ENCODE measurements at regions not wholly inside any gene's neighbourhood (a gene's known extent, or its start where the extent isn't known, plus 50 kb on each side); places are given as distances from the start of the nearest gene placed in this dataset.

GRCh38 chr6:156347656-156348055, 429.5 kb upstream of the ARID1B start:
- Histone ChIP-seq H3K27ac (no peak overlapping the region), H3K9me3 (ENCODE audit: severe bottlenecking) (no peaks in the 10 kb centered on the region), H3K4me3 (ENCODE audit: low read depth, low read length) (no peak overlapping the region), H3K36me3 (no peaks in the 10 kb centered on the region), H3K27me3 (ENCODE audit: insufficient read depth, low read depth, severe bottlenecking) (no peaks in the 10 kb centered on the region)
- no peak for DNase-seq
- no peak for TF ChIP-seq CTCF (IDR thresholded peaks at IDR 0.05; ENCODE audit: low read depth, low read length)

- H3K9me3 ChIP-seq (ENCODE audit: severe bottlenecking) = no peaks in the 10 kb centered on the region
- H3K36me3 ChIP-seq = no peaks in the 10 kb centered on the region
- no peaks in the 10 kb centered on the region for H3K27me3 ChIP-seq (ENCODE audit: insufficient read depth, low read depth, severe bottlenecking)
- no peak overlapping the region for H3K4me3 ChIP-seq (ENCODE audit: low read depth, low read length)
- no peak overlapping the region for H3K27ac ChIP-seq
- no peak for TF ChIP-seq CTCF (IDR thresholded peaks at IDR 0.05; ENCODE audit: low read depth, low read length)
- no peak for DNase-seq
Observed at GRCh38 chr6:156347246-156347645, 429.9 kb upstream of the ARID1B start.

- no peak for DNase-seq
- no peak overlapping the region for H3K27ac ChIP-seq
- no peak for TF ChIP-seq CTCF (IDR thresholded peaks at IDR 0.05; ENCODE audit: low read depth, low read length)
- no peak overlapping the region for H3K4me3 ChIP-seq (ENCODE audit: low read depth, low read length)
- no peaks in the 10 kb centered on the region for H3K9me3 ChIP-seq (ENCODE audit: severe bottlenecking)
- H3K27me3 ChIP-seq (ENCODE audit: insufficient read depth, low read depth, severe bottlenecking) = no peaks in the 10 kb centered on the region
- no peaks in the 10 kb centered on the region for H3K36me3 ChIP-seq
Observed at GRCh38 chr6:156345700-156346099, 431.5 kb upstream of the ARID1B start.

GRCh38 chr6:156344491-156344890, 432.7 kb upstream of the ARID1B start:
- H3K27ac ChIP-seq = no peak overlapping the region
- TF ChIP-seq CTCF (IDR thresholded peaks at IDR 0.05; ENCODE audit: low read depth, low read length) = no peak

GRCh38 chr6:156337801-156338200, 439.4 kb upstream of the ARID1B start:
- Histone ChIP-seq H3K4me3 (ENCODE audit: low read depth, low read length) (no peak overlapping the region), H3K9me3 (ENCODE audit: severe bottlenecking) (peaks cover under 1% of the 10 kb centered on the region), H3K36me3 (no peaks in the 10 kb centered on the region), H3K27ac (peak overlapping the region; percentile 68), H3K27me3 (ENCODE audit: insufficient read depth, low read depth, severe bottlenecking) (no peaks in the 10 kb centered on the region)
- no peak for TF ChIP-seq CTCF (IDR thresholded peaks at IDR 0.05; ENCODE audit: low read depth, low read length)
- no peak for DNase-seq

More at GRCh38 chr6:156344491-156344890, 432.7 kb upstream of the ARID1B start:
- Histone ChIP-seq H3K4me3 (ENCODE audit: low read depth, low read length) (no peak overlapping the region), H3K9me3 (ENCODE audit: severe bottlenecking) (no peaks in the 10 kb centered on the region), H3K36me3 (no peaks in the 10 kb centered on the region), H3K27me3 (ENCODE audit: insufficient read depth, low read depth, severe bottlenecking) (no peaks in the 10 kb centered on the region)
- DNase-seq = no peak

- DNase-seq = no peak
- peaks cover 5% of the 10 kb centered on the region for H3K9me3 ChIP-seq (ENCODE audit: severe bottlenecking)
- no peaks in the 10 kb centered on the region for H3K36me3 ChIP-seq
- no peaks in the 10 kb centered on the region for H3K27me3 ChIP-seq (ENCODE audit: insufficient read depth, low read depth, severe bottlenecking)
- H3K27ac ChIP-seq = peak overlapping the region; percentile 68
- no peak for TF ChIP-seq CTCF (IDR thresholded peaks at IDR 0.05; ENCODE audit: low read depth, low read length)
- H3K4me3 ChIP-seq (ENCODE audit: low read depth, low read length) = no peak overlapping the region
Observed at GRCh38 chr6:156336733-156337132, 440.4 kb upstream of the ARID1B start.

Data from WERI-Rb-1 (cell line).